SH-SY5Y (cell line): ENCODE measurements at regions not wholly inside any gene's neighbourhood (a gene's known extent, or its start where the extent isn't known, plus 50 kb on each side); places are given as distances from the start of the nearest gene placed in this dataset.

ENCODE experiments used
- GATA2 ChIP-seq: IDR thresholded peaks from 2 replicates; pipeline ENCODE4 v1.6.1; 2011; ENCODE audit warnings: mild to moderate bottlenecking, low read depth, low read length
- GATA3 ChIP-seq: IDR thresholded peaks from 2 replicates; pipeline ENCODE4 v1.6.1; 2011; ENCODE audit warnings: low read depth, mild to moderate bottlenecking, low read length, moderate library complexity

GRCh38 chr14:106174206-106174605 is 647.8 kb downstream of the TMEM121 start:
- TF ChIP-seq GATA3 (no peak), GATA2 (no peak)
